Peyer's patch (tissue), 4 donors: ENCODE measurements at regions not wholly inside any gene's neighbourhood (a gene's known extent, or its start where the extent isn't known, plus 50 kb on each side); places are given as distances from the start of the nearest gene placed in this dataset.

Experiments used
- DNase-seq, 3 donors: peaks; one replicate each; pipeline ENCODE4 v3.0.0-alpha.2; 2017 to 2019
- H3K27ac ChIP-seq, 4 donors: fragments of 200-600 bp; sonication (generic); one replicate each; pipeline ENCODE4 v1.5.1; 2016 to 2019
- H3K27me3 ChIP-seq, 2 donors: fragments of 200-600 bp; sonication (generic); one replicate each; pipeline ENCODE4 v1.5.1; 2019
- H3K36me3 ChIP-seq, 3 donors: fragments of 200-600 bp; sonication (generic); one replicate each; pipeline ENCODE4 v1.5.1; 2016 to 2019
- H3K4me1 ChIP-seq, 4 donors: fragments of 200-600 bp; sonication (generic); one replicate each; pipeline ENCODE4 v1.5.1; 2016 to 2019
- H3K4me3 ChIP-seq, 4 donors: fragments of 200-600 bp; sonication (generic); 1 replicate in 3 of 4; 2 replicates in 1 of 4; pipeline ENCODE4 v1.5.1; 2016 to 2019; ENCODE audit warnings: mild to moderate bottlenecking in 1 of 4
- H3K9me3 ChIP-seq, 4 donors: fragments of 200-600 bp; sonication (generic); one replicate each; pipeline ENCODE4 v1.5.1; 2016 to 2019; ENCODE audit warnings: mild to moderate bottlenecking in 1 of 4
- POLR2A ChIP-seq, 2 donors: fragments of 450-650 bp; IDR thresholded peaks; one replicate each; pipeline ENCODE4 v1.5.1; 2017; ENCODE audit warnings: antibody characterized with exemption in 2 of 2, mild to moderate bottlenecking in 2 of 2, moderate library complexity in 2 of 2
- TF ChIP-seq, protein P1 (sequence below), 6 experiments: fragments of 450-650 bp in 4 of 6; fragments of 200-600 bp in 2 of 6; sonication (generic) in 1 of 6; IDR thresholded peaks; one replicate each; pipeline ENCODE4 v1.5.1; 2017 to 2019; ENCODE audit warnings: antibody characterized with exemption in 6 of 6, mild to moderate bottlenecking in 3 of 6, moderate library complexity in 1 of 6

- H3K4me1 ChIP-seq, result no peaks in the 10 kb centered on the region
- H3K27ac ChIP-seq, result no peak overlapping the region
- no peak for DNase-seq
- no peak for TF ChIP-seq POLR2A (IDR thresholded peaks at IDR 0.05)
- TF ChIP-seq, protein P1, sequence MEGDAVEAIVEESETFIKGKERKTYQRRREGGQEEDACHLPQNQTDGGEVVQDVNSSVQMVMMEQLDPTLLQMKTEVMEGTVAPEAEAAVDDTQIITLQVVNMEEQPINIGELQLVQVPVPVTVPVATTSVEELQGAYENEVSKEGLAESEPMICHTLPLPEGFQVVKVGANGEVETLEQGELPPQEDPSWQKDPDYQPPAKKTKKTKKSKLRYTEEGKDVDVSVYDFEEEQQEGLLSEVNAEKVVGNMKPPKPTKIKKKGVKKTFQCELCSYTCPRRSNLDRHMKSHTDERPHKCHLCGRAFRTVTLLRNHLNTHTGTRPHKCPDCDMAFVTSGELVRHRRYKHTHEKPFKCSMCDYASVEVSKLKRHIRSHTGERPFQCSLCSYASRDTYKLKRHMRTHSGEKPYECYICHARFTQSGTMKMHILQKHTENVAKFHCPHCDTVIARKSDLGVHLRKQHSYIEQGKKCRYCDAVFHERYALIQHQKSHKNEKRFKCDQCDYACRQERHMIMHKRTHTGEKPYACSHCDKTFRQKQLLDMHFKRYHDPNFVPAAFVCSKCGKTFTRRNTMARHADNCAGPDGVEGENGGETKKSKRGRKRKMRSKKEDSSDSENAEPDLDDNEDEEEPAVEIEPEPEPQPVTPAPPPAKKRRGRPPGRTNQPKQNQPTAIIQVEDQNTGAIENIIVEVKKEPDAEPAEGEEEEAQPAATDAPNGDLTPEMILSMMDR (IDR thresholded peaks at IDR 0.05), result no peak
- H3K4me3 ChIP-seq, result no peak overlapping the region
- H3K36me3 ChIP-seq, result no peaks in the 10 kb centered on the region
- H3K27me3 ChIP-seq, result no peaks in the 10 kb centered on the region
- H3K9me3 ChIP-seq, result no peaks in the 10 kb centered on the region
Measured at GRCh38 chr6:168165891-168166290, 86.9 kb upstream of the FRMD1 start.

DNA sequence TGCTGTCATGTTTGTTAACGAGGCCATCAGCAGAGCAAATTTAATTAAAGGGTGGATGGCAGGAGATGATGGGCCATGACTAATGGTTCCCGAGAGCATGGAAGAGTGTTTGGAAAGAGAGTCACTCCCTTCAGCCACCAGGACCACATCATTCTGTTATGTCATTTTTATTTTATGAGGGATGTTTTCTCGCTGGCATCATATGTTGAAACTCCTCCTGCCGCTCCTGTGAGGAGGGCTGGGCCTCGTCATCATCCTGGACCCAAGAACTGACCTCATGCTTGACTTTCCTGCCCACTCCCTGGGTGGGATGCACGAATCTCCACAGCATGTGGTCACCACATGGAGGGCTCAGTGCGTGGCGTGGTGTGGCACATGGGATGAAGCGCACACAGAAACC lies 86.4 kb upstream of the FRMD1 start:
- no peak for DNase-seq
- TF ChIP-seq, protein P1 (IDR thresholded peaks at IDR 0.05), result no peak
- no peak for TF ChIP-seq POLR2A (IDR thresholded peaks at IDR 0.05)
- H3K9me3 ChIP-seq, result no peaks in the 10 kb centered on the region
- H3K4me3 ChIP-seq, result no peak overlapping the region
- H3K27ac ChIP-seq, result no peak overlapping the region
- no peaks in the 10 kb centered on the region for H3K27me3 ChIP-seq
- H3K4me1 ChIP-seq, result no peaks in the 10 kb centered on the region
- no peaks in the 10 kb centered on the region for H3K36me3 ChIP-seq

DNA sequence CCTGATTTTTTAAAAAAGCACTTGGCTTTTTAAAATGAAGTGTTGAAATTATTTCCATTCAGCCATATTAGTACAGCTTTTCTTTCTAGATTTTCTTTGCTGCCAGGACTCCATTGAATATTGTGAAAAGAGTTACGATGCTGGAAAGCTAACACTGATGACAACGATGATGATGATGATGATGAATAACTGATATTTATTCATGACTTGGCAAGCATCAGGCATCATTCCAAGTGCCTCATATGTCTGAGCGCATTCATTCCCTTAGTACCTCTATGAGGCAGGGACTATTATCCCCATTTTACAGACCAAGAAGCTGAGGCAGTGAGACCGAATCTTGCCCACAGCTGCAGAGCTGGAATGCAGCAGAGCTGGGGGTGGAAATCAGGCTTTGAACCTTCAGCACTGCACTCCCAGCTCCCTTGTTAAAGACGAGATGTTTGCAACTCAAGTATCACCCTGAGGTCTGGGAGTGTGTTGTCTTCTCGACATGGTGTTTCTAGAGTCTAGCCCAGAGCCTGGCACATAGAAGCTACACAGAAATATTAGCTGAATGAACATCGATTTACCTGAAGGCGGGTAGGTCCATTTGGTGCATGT lies 85.5 kb upstream of the FRMD1 start:
- H3K4me3 ChIP-seq, result no peak overlapping the region
- no peaks in the 10 kb centered on the region for H3K9me3 ChIP-seq
- H3K27me3 ChIP-seq, result no peaks in the 10 kb centered on the region
- DNase-seq, result no peak
- no peak for TF ChIP-seq POLR2A (IDR thresholded peaks at IDR 0.05)
- TF ChIP-seq, protein P1 (IDR thresholded peaks at IDR 0.05), result no peak
- no peaks in the 10 kb centered on the region for H3K36me3 ChIP-seq
- H3K27ac ChIP-seq, result no peak overlapping the region
- no peaks in the 10 kb centered on the region for H3K4me1 ChIP-seq

DNA sequence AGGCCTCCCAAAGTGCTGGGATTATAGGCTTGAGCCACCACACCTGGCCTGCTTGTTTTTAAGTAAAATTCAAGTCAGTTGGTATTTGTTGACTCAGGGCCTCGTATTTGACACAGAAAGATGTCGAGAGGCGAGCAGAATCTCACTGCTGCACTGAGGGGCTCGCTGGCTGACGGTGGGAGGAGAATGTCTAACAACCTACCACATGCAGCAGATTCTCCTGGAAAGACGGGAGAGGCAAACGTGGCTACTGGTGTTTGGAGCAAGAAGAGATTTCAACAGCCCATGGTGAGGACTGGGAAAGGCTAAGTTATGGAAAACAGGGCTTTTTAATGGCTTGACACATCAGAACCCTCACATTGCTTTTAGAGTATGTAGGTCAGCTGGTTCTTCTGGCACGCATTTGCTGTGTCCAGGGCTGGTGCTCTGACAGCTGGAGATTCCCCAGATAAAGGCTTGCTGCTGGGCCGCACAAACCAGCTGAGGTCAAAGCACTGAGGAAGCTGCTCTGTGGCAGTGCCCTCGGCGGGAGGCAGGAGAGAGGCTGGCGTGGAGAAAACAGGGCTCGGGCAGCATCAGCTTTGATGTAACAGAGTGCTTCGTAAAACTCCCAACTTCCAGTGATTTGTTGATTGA lies 84.2 kb upstream of the FRMD1 start:
- Histone ChIP-seq H3K27ac (no peak overlapping the region), H3K4me1 (no peaks in the 10 kb centered on the region), H3K36me3 (no peaks in the 10 kb centered on the region), H3K4me3 (no peak overlapping the region), H3K9me3 (no peaks in the 10 kb centered on the region), H3K27me3 (no peaks in the 10 kb centered on the region)
- no peak for DNase-seq
- TF ChIP-seq, protein P1 (IDR thresholded peaks at IDR 0.05), result no peak
- no peak for TF ChIP-seq POLR2A (IDR thresholded peaks at IDR 0.05)

- Histone ChIP-seq H3K27ac (no peak overlapping the region), H3K27me3 (no peaks in the 10 kb centered on the region), H3K36me3 (no peaks in the 10 kb centered on the region), H3K4me3 (no peak overlapping the region), H3K9me3 (no peaks in the 10 kb centered on the region), H3K4me1 (no peaks in the 10 kb centered on the region)
- TF ChIP-seq, protein P1 (IDR thresholded peaks at IDR 0.05), result no peak
- no peak for TF ChIP-seq POLR2A (IDR thresholded peaks at IDR 0.05)
- DNase-seq, result no peak
Measured at GRCh38 chr6:168162366-168162765, 83.4 kb upstream of the FRMD1 start.
